Cardiac muscle cell (in vitro differentiated cells and primary cell): ENCODE measurements at regions not wholly inside any gene's neighbourhood (a gene's known extent, or its start where the extent isn't known, plus 50 kb on each side); places are given as distances from the start of the nearest gene placed in this dataset.

Source experiments
- DNase-seq, 2 donors: peaks; one replicate each; pipeline versions ENCODE4 v3.0.0 to v3.0.0-alpha.2; 2010 to 2017; ENCODE audit warnings: low read depth in 1 of 2, low spot score in 1 of 2
- H3K27ac ChIP-seq: fragments of 200-600 bp; sonication (generic); 2 replicates; pipeline ENCODE4 v1.5.1; 2016
- H3K27me3 ChIP-seq: fragments of 200-600 bp; sonication (generic); 2 replicates; pipeline ENCODE4 v1.6.0; 2016; ENCODE audit warnings: control low read depth
- H3K36me3 ChIP-seq: fragments of 200-600 bp; sonication (generic); 2 replicates; pipeline ENCODE4 v1.5.1; 2016; ENCODE audit warnings: control low read depth
- H3K4me1 ChIP-seq: fragments of 200-600 bp; sonication (generic); 2 replicates; pipeline ENCODE4 v1.8.1; 2017; ENCODE audit warnings: low read depth, mild to moderate bottlenecking, mixed run types
- H3K4me3 ChIP-seq: fragments of 200-600 bp; sonication (generic); 2 replicates; pipeline ENCODE4 v1.5.1; 2016; ENCODE audit warnings: mild to moderate bottlenecking
- H3K9me3 ChIP-seq: fragments of 200-600 bp; sonication (generic); 2 replicates; pipeline ENCODE4 v1.5.1; 2017; ENCODE audit warnings: low read depth, mild to moderate bottlenecking, control low read depth
- TF ChIP-seq, protein P1 (sequence below): IDR thresholded peaks from 2 replicates; pipeline ENCODE4 v1.5.1; 2012; ENCODE audit warnings: low read depth, mild to moderate bottlenecking, low read length

- Histone ChIP-seq H3K9me3 (no peaks in the 10 kb centered on the region), H3K27ac (no peak overlapping the region), H3K4me1 (no peaks in the 10 kb centered on the region), H3K27me3 (no peaks in the 10 kb centered on the region), H3K4me3 (no peak overlapping the region), H3K36me3 (no peaks in the 10 kb centered on the region)
- TF ChIP-seq, protein P1, sequence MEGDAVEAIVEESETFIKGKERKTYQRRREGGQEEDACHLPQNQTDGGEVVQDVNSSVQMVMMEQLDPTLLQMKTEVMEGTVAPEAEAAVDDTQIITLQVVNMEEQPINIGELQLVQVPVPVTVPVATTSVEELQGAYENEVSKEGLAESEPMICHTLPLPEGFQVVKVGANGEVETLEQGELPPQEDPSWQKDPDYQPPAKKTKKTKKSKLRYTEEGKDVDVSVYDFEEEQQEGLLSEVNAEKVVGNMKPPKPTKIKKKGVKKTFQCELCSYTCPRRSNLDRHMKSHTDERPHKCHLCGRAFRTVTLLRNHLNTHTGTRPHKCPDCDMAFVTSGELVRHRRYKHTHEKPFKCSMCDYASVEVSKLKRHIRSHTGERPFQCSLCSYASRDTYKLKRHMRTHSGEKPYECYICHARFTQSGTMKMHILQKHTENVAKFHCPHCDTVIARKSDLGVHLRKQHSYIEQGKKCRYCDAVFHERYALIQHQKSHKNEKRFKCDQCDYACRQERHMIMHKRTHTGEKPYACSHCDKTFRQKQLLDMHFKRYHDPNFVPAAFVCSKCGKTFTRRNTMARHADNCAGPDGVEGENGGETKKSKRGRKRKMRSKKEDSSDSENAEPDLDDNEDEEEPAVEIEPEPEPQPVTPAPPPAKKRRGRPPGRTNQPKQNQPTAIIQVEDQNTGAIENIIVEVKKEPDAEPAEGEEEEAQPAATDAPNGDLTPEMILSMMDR: no peak
- DNase-seq: no peak
Measured at GRCh38 chr11:15602785-15603567, 488.3 kb downstream of the INSC start.

DNA sequence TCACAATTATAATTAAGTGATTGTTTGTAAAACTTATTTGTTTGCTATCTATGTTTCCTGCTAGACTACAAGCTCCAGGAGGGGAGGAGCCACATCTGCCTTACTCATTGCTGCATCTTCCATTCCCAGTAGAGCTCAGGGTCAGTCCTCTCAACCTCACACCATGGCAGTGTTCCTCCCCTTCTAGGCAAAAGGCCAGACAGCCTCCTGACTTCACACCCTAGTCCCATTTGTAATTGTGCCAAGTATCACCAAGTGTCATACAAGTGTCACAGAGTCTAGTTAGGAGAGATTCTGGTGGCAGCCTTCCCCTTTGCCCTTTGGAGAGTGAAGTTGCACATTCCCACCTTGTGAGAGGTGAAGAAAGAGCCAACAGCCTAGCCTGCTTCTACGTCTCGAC lies 490.4 kb downstream of the INSC start:
- no peaks in the 10 kb centered on the region for H3K36me3 ChIP-seq
- H3K27me3 ChIP-seq: no peaks in the 10 kb centered on the region
- TF ChIP-seq, protein P1: no peak
- H3K4me3 ChIP-seq: no peak overlapping the region
- no peaks in the 10 kb centered on the region for H3K4me1 ChIP-seq
- DNase-seq: no peak
- H3K9me3 ChIP-seq: no peaks in the 10 kb centered on the region
- H3K27ac ChIP-seq: no peak overlapping the region

DNA sequence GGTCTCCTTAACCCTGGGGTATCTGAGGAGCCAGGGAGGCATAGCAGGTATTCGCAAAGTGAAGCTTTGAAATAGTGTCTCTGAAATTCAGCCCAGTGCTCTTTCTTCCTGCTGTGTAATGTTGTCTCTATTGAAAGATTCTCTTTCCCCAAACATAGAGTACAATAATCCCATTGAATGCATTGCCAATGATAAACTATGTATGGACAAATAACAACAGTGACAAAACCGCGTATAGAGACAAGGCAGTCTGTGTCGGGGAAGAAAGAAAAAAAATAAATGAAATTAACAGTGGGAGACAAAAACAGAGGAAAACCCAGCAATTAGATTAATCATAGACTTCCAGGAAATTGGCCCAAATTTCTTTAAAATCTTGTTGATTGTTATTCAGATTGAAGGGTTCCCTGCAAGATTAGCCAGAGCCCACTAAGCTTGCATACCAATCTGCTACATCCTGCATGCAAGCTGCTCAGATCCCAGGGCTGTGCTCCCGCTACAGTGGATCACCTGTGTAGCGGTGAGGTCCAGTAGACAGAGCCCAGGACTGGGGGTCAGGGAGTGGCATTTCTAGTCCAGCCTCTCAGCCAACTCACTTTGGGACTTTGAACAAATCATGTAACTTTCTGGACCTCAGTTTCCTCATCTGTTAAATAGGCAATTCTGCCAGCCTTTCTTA lies 492.8 kb downstream of the INSC start:
- H3K9me3 ChIP-seq: no peaks in the 10 kb centered on the region
- no peaks in the 10 kb centered on the region for H3K27me3 ChIP-seq
- no peaks in the 10 kb centered on the region for H3K4me1 ChIP-seq
- DNase-seq: no peak
- no peaks in the 10 kb centered on the region for H3K36me3 ChIP-seq
- TF ChIP-seq, protein P1: no peak
- H3K4me3 ChIP-seq: no peak overlapping the region
- no peak overlapping the region for H3K27ac ChIP-seq

GRCh38 chr11:15609445-15609844 lies 494.7 kb downstream of the INSC start:
- Histone ChIP-seq H3K9me3 (no peaks in the 10 kb centered on the region), H3K36me3 (no peaks in the 10 kb centered on the region), H3K4me3 (no peak overlapping the region), H3K27ac (no peak overlapping the region), H3K27me3 (no peaks in the 10 kb centered on the region), H3K4me1 (peaks cover 16% of the 10 kb centered on the region)
- DNase-seq: no peak
- TF ChIP-seq, protein P1: no peak

- Histone ChIP-seq H3K27ac (no peak overlapping the region), H3K9me3 (no peaks in the 10 kb centered on the region), H3K4me1 (peaks cover 21% of the 10 kb centered on the region), H3K36me3 (no peaks in the 10 kb centered on the region), H3K4me3 (no peak overlapping the region), H3K27me3 (no peaks in the 10 kb centered on the region)
- TF ChIP-seq, protein P1: no peak
- no peak for DNase-seq
Measured at GRCh38 chr11:15610881-15611280, 496.2 kb downstream of the INSC start.
